ENCODE measurements at regions not wholly inside any gene's neighbourhood (a gene's known extent, or its start where the extent isn't known, plus 50 kb on each side); places are given as distances from the start of the nearest gene placed in this dataset.

GRCh38 chrX:71000139-71000538 is 68.0 kb downstream of the SNX12 start:
- peaks cover 0 to 3% of the 10 kb centered on the region in 2 donors for H3K4me1 ChIP-seq (replicated peaks in 1 of 2)
- in situ Hi-C loops (cut with MboI; ENCODE audit: low pct_unique_long_range_greater_than_20kb in 2 of 9, low sequenced_read_pairs in 9 of 9, unreplicated experiment in 9 of 9): no loop called here
- no peak overlapping the region for H3K4me3 ChIP-seq
- H3K27ac ChIP-seq: no peak overlapping the region
- WGBS, 10 experiments: 0 to 83% (median 45%) methylated on average over 1 of the region's 1 CpG; no CpG with 5 or more reads in 4 of the 10 experiments
- ATAC-seq (replicated peaks in 6 of 8): no peak

GRCh38 chrX:70998411-70999027 is 67.6 kb upstream of the SLC7A3 start:
- Histone ChIP-seq H3K27ac (no peak overlapping the region), H3K4me3 (no peak overlapping the region), H3K4me1 (replicated peaks in 1 of 2) (peaks cover 0 to 3% of the 10 kb centered on the region in 2 donors)
- peak in 4 of 8 experiments; percentile 44 to 67 (median 58) for ATAC-seq (replicated peaks in 6 of 8)
- WGBS, 10 experiments: 0% methylated on average over 1 to 4 of the region's 7 CpGs; no CpG with 5 or more reads in 7 of the 10 experiments
- in situ Hi-C loops (cut with MboI; ENCODE audit: low pct_unique_long_range_greater_than_20kb in 2 of 9, low sequenced_read_pairs in 9 of 9, unreplicated experiment in 9 of 9): loop anchor here in 1 of 9 experiments (25.0 kb wide), 1 partner anchor 139 kb away; the partner anchor contains the start of gene NLGN3

GRCh38 chrX:70995338-70995737 is 64.4 kb upstream of the SLC7A3 start:
- WGBS, 10 experiments: 47 to 100% (median 82%) methylated on average over 1 to 5 of the region's 5 CpGs; no CpG with 5 or more reads in 2 of the 10 experiments

GRCh38 chrX:70988425-70988824 is 57.5 kb upstream of the SLC7A3 start:
- in situ Hi-C loops (cut with MboI; ENCODE audit: low pct_unique_long_range_greater_than_20kb in 2 of 9, low sequenced_read_pairs in 9 of 9, unreplicated experiment in 9 of 9): loop anchor here in 1 of 9 experiments (25.0 kb wide), 1 partner anchor 149 kb away; the partner anchor contains the start of gene NLGN3
- Histone ChIP-seq H3K27ac (no peak overlapping the region), H3K4me3 (no peak overlapping the region), H3K4me1 (replicated peaks in 1 of 2) (no peaks in the 10 kb centered on the region)
- 65% methylated on average over 4 of the region's 7 CpGs; no CpG with 5 or more reads in 9 of the 10 experiments for WGBS, 10 experiments
- ATAC-seq (replicated peaks in 6 of 8): no peak

More at GRCh38 chrX:70995338-70995737, 64.4 kb upstream of the SLC7A3 start:
- in situ Hi-C loops (cut with MboI; ENCODE audit: low pct_unique_long_range_greater_than_20kb in 2 of 9, low sequenced_read_pairs in 9 of 9, unreplicated experiment in 9 of 9): loop anchor here in 1 of 9 experiments (25.0 kb wide), 1 partner anchor 142 kb away; the partner anchor contains the start of gene NLGN3
- Histone ChIP-seq H3K4me3 (no peak overlapping the region), H3K4me1 (replicated peaks in 1 of 2) (peaks cover 0 to 3% of the 10 kb centered on the region in 2 donors), H3K27ac (no peak overlapping the region)
- ATAC-seq (replicated peaks in 6 of 8): no peak
